DOHH2 (cell line): ENCODE measurements at regions not wholly inside any gene's neighbourhood (a gene's known extent, or its start where the extent isn't known, plus 50 kb on each side); places are given as distances from the start of the nearest gene placed in this dataset.

Experiments used
- CTCF ChIP-seq: fragments of 200-600 bp; sonication (generic); IDR thresholded peaks from one replicate; pipeline ENCODE4 v1.5.1; 2014; ENCODE audit warnings: antibody characterized with exemption, mild to moderate bottlenecking, low read depth, low read length; ENCODE audit not compliant: poor library complexity, severe bottlenecking
- EZH2phosphoT487 ChIP-seq: fragments of 200-600 bp; sonication (generic); IDR thresholded peaks from 2 replicates; pipeline ENCODE4 v1.6.1; 2017; ENCODE audit warnings: borderline replicate concordance, mild to moderate bottlenecking, antibody characterized with exemption, low read length, moderate library complexity, mixed read lengths

DNA sequence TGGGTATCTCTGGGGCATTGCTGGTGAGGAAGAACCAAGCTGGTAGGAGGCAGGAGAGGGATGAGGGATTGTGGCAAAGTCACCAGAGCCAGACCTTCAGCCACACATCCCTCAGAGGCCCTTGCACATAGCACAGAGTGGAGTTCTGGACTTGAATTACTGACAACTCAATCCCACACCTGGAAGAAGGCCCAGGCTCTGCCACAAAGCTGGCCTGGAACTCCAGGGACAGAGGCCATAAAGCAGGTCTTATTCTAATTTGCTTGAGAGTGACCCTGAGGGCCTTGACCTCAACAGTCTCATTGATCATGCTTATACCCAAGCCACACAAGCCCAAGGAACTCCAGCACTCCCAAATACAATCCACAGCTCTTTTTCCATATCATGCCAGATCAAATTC is 486.2 kb upstream of the ZMIZ1 start:
- TF ChIP-seq EZH2phosphoT487 (no peak), CTCF (no peak)
